ENCODE measurements at regions not wholly inside any gene's neighbourhood (a gene's known extent, or its start where the extent isn't known, plus 50 kb on each side); places are given as distances from the start of the nearest gene placed in this dataset.

DNA sequence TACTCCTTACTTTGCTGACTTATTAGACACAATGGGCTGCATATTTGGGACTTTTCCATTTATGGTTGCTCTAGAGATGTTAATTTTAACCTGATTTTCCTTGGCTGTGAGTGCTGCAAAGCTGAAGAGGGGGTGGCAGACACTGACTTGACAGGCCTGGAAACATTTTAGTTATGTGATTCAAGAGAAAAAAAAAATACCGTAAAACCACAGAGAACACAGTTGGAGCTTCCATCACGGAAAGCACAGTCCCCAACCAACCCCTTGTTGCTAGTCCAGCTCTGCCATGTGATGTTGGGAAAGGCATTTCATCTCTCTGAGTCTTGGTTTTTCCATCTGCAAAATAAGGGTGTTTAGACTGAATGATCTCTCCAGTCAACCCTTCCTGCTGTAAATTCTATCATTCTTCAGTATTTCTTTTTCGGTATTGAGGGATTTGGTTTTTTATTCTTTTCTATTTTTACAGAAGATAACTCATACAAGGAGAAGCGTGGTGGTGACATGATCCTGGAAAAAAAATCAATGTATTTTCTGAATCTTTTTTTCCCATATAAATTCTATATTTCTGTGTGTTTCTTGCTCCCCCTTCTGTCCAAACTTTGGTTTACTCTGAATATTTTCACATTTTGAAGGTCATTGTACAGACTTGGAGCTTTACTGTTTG lies 246.1 kb downstream of the REEP3 start:
- no peak overlapping the region for H2AFZ ChIP-seq (ENCODE audit: low read length)
- H4K8ac ChIP-seq (ENCODE audit: low read depth, low read length) = no peak overlapping the region
- no peak overlapping the region for H2BK12ac ChIP-seq (ENCODE audit: low read length)
- no peak overlapping the region for H2BK5ac ChIP-seq (ENCODE audit: low read length)
- no peak overlapping the region for H3K27ac ChIP-seq (replicated peaks; ENCODE audit: low read length)
- no peak overlapping the region for H3K23ac ChIP-seq (ENCODE audit: low read depth, low read length, poor library complexity)
- H3K79me1 ChIP-seq (ENCODE audit: low read depth, low read length) = no peaks in the 10 kb centered on the region
- no peak overlapping the region for H2BK15ac ChIP-seq (ENCODE audit: low read length)
- no peak overlapping the region for H3K4me3 ChIP-seq (ENCODE audit: low read length in 2 of 2)
- no peak overlapping the region for H4K91ac ChIP-seq (ENCODE audit: low read depth, low read length, poor library complexity)
- H3K9ac ChIP-seq (ENCODE audit: low read depth, low read length, poor library complexity) = no peak overlapping the region
- no peak overlapping the region for H3K4me2 ChIP-seq (ENCODE audit: insufficient read depth, low read length, poor library complexity, severe bottlenecking)
- no peak overlapping the region for H3K14ac ChIP-seq (ENCODE audit: low read length)
- H3K4me1 ChIP-seq (ENCODE audit: control insufficient read depth in 2 of 2, insufficient read depth in 1 of 2, low read depth in 1 of 2, low read length in 2 of 2) = peaks cover 0 to 2% of the 10 kb centered on the region in 2 donors
- H3K4ac ChIP-seq (ENCODE audit: low read length) = no peak overlapping the region
- no CpG with 5 or more reads among the region's 4 CpGs for WGBS, 2 donors (ENCODE audit: extremely low coverage in 2 of 2, insufficient read length in 2 of 2, insufficient replicate concordance in 1 of 2)
- H2BK120ac ChIP-seq (ENCODE audit: low read depth, low read length) = no peak overlapping the region
- no peaks in the 10 kb centered on the region for H3K27me3 ChIP-seq (ENCODE audit: control insufficient read depth in 3 of 3, insufficient read depth in 3 of 3, low read depth in 1 of 3, low read length in 3 of 3)
- no peak for DNase-seq (ENCODE audit: low spot score)
- H3K9me3 ChIP-seq (replicated peaks in 1 of 2; ENCODE audit: control insufficient read depth in 2 of 2, insufficient read depth in 1 of 2, low read depth in 1 of 2, low read length in 2 of 2) = no peaks in the 10 kb centered on the region
- H3K18ac ChIP-seq (ENCODE audit: low read length) = no peak overlapping the region
- H3K36me3 ChIP-seq (replicated peaks in 1 of 2; ENCODE audit: control insufficient read depth in 2 of 2, insufficient read depth in 2 of 2, low read length in 2 of 2) = no peaks in the 10 kb centered on the region
- no peak overlapping the region for H2AK5ac ChIP-seq (ENCODE audit: low read depth, low read length)

DNA sequence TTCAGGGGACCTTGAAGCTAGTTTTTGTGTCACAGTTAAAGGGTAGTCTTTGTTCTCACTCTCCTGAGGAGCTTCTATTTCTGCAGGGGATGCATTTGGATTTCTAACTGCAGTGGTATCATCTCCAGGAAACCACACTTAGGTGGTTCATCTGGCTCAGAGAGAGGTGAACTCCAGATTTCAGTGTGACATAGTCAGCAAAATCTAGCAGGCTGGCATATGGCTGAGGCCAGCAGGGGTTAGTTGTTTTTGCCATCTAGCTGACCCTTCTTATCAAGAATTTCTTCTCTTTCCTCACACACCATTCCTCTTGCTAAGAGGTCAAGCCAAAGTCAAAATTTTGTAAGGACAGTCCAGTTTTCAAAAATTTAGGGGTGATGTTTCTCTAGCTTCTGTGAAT lies 248.2 kb downstream of the REEP3 start:
- no peak overlapping the region for H2BK120ac ChIP-seq (ENCODE audit: low read depth, low read length)
- H3K27ac ChIP-seq (replicated peaks; ENCODE audit: low read length) = no peak overlapping the region
- no peak overlapping the region for H3K4me2 ChIP-seq (ENCODE audit: insufficient read depth, low read length, poor library complexity, severe bottlenecking)
- no peaks in the 10 kb centered on the region for H3K36me3 ChIP-seq (replicated peaks in 1 of 2; ENCODE audit: control insufficient read depth in 2 of 2, insufficient read depth in 2 of 2, low read length in 2 of 2)
- H3K4me1 ChIP-seq (ENCODE audit: control insufficient read depth in 2 of 2, insufficient read depth in 1 of 2, low read depth in 1 of 2, low read length in 2 of 2) = peaks cover 0 to 2% of the 10 kb centered on the region in 2 donors
- H2BK15ac ChIP-seq (ENCODE audit: low read length) = no peak overlapping the region
- no peak overlapping the region for H3K14ac ChIP-seq (ENCODE audit: low read length)
- DNase-seq (ENCODE audit: low spot score) = no peak
- H2AFZ ChIP-seq (ENCODE audit: low read length) = no peak overlapping the region
- no peak overlapping the region for H3K18ac ChIP-seq (ENCODE audit: low read length)
- H3K79me1 ChIP-seq (ENCODE audit: low read depth, low read length) = no peaks in the 10 kb centered on the region
- no peak overlapping the region for H4K8ac ChIP-seq (ENCODE audit: low read depth, low read length)
- no peak overlapping the region for H2BK12ac ChIP-seq (ENCODE audit: low read length)
- H2BK5ac ChIP-seq (ENCODE audit: low read length) = no peak overlapping the region
- H3K23ac ChIP-seq (ENCODE audit: low read depth, low read length, poor library complexity) = no peak overlapping the region
- H3K9me3 ChIP-seq (replicated peaks in 1 of 2; ENCODE audit: control insufficient read depth in 2 of 2, insufficient read depth in 1 of 2, low read depth in 1 of 2, low read length in 2 of 2) = no peaks in the 10 kb centered on the region
- no peak overlapping the region for H2AK5ac ChIP-seq (ENCODE audit: low read depth, low read length)
- no peak overlapping the region for H3K9ac ChIP-seq (ENCODE audit: low read depth, low read length, poor library complexity)
- no peaks in the 10 kb centered on the region for H3K27me3 ChIP-seq (ENCODE audit: control insufficient read depth in 3 of 3, insufficient read depth in 3 of 3, low read depth in 1 of 3, low read length in 3 of 3)
- no peak overlapping the region for H4K91ac ChIP-seq (ENCODE audit: low read depth, low read length, poor library complexity)
- H3K4ac ChIP-seq (ENCODE audit: low read length) = no peak overlapping the region
- H3K4me3 ChIP-seq (ENCODE audit: low read length in 2 of 2) = no peak overlapping the region

DNA sequence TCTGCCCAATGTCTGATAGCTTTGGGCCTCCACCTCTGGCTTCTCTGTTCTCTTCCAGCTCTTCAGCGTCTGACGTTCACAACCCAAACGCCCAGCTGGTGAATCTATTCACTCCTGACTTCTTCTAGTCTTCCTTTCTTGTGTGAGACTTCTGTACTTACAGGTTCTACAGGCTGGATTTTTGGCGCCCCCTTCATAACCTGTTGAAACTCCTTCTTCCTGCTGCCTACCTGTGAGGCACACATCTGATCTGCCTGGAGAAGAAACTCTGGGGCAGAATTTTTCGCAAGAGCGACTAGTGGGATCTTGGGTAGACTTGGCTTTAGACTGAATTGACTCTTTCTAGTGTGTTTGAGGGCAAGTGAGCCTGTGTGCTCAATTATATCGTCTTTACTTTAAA lies 249.3 kb downstream of the REEP3 start:
- H3K79me1 ChIP-seq (ENCODE audit: low read depth, low read length) = no peaks in the 10 kb centered on the region
- no peak overlapping the region for H3K4me2 ChIP-seq (ENCODE audit: insufficient read depth, low read length, poor library complexity, severe bottlenecking)
- no peaks in the 10 kb centered on the region for H3K27me3 ChIP-seq (ENCODE audit: control insufficient read depth in 3 of 3, insufficient read depth in 3 of 3, low read depth in 1 of 3, low read length in 3 of 3)
- no peak overlapping the region for H4K91ac ChIP-seq (ENCODE audit: low read depth, low read length, poor library complexity)
- no peak overlapping the region for H3K27ac ChIP-seq (replicated peaks; ENCODE audit: low read length)
- H2BK12ac ChIP-seq (ENCODE audit: low read length) = no peak overlapping the region
- no peak overlapping the region for H2AK5ac ChIP-seq (ENCODE audit: low read depth, low read length)
- no peak for DNase-seq (ENCODE audit: low spot score)
- peaks cover 0 to 2% of the 10 kb centered on the region in 2 donors for H3K4me1 ChIP-seq (ENCODE audit: control insufficient read depth in 2 of 2, insufficient read depth in 1 of 2, low read depth in 1 of 2, low read length in 2 of 2)
- no peak overlapping the region for H3K18ac ChIP-seq (ENCODE audit: low read length)
- H2AFZ ChIP-seq (ENCODE audit: low read length) = no peak overlapping the region
- no peak overlapping the region for H2BK5ac ChIP-seq (ENCODE audit: low read length)
- H3K9ac ChIP-seq (ENCODE audit: low read depth, low read length, poor library complexity) = no peak overlapping the region
- H4K8ac ChIP-seq (ENCODE audit: low read depth, low read length) = no peak overlapping the region
- no peaks in the 10 kb centered on the region for H3K9me3 ChIP-seq (replicated peaks in 1 of 2; ENCODE audit: control insufficient read depth in 2 of 2, insufficient read depth in 1 of 2, low read depth in 1 of 2, low read length in 2 of 2)
- no peak overlapping the region for H2BK15ac ChIP-seq (ENCODE audit: low read length)
- no peak overlapping the region for H3K4ac ChIP-seq (ENCODE audit: low read length)
- no peak overlapping the region for H3K23ac ChIP-seq (ENCODE audit: low read depth, low read length, poor library complexity)
- no CpG with 5 or more reads among the region's 7 CpGs for WGBS, 2 donors (ENCODE audit: extremely low coverage in 2 of 2, insufficient read length in 2 of 2, insufficient replicate concordance in 1 of 2)
- no peaks in the 10 kb centered on the region for H3K36me3 ChIP-seq (replicated peaks in 1 of 2; ENCODE audit: control insufficient read depth in 2 of 2, insufficient read depth in 2 of 2, low read length in 2 of 2)
- no peak overlapping the region for H3K4me3 ChIP-seq (ENCODE audit: low read length in 2 of 2)
- H2BK120ac ChIP-seq (ENCODE audit: low read depth, low read length) = no peak overlapping the region
- H3K14ac ChIP-seq (ENCODE audit: low read length) = no peak overlapping the region

DNA sequence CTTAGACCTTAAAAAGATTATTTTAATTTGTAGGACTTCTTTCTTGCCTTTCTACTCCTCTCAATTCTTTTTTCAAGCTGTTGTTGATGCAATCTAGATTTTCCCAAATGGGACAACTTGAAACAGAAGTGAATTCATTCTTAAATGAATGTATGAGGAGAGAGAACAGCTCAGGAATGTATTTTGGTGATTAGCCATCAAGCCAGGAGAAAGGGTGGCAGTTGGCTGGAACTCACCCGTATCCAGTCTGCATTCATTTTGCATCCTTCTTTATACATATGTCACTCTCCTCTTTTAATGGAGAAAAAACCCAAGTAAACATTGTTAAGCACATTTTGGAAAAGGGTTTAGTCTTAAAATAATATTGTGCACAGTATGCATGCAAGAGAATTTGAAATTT lies 251.3 kb downstream of the REEP3 start:
- H2AK5ac ChIP-seq (ENCODE audit: low read depth, low read length) = no peak overlapping the region
- H2BK12ac ChIP-seq (ENCODE audit: low read length) = no peak overlapping the region
- no peak overlapping the region for H3K4ac ChIP-seq (ENCODE audit: low read length)
- no peak overlapping the region for H4K91ac ChIP-seq (ENCODE audit: low read depth, low read length, poor library complexity)
- H3K14ac ChIP-seq (ENCODE audit: low read length) = no peak overlapping the region
- no peak overlapping the region for H3K4me3 ChIP-seq (ENCODE audit: low read length in 2 of 2)
- H3K79me1 ChIP-seq (ENCODE audit: low read depth, low read length) = no peaks in the 10 kb centered on the region
- no peak overlapping the region for H2BK15ac ChIP-seq (ENCODE audit: low read length)
- no peaks in the 10 kb centered on the region for H3K27me3 ChIP-seq (ENCODE audit: control insufficient read depth in 3 of 3, insufficient read depth in 3 of 3, low read depth in 1 of 3, low read length in 3 of 3)
- no peak overlapping the region for H3K27ac ChIP-seq (replicated peaks; ENCODE audit: low read length)
- H3K9ac ChIP-seq (ENCODE audit: low read depth, low read length, poor library complexity) = no peak overlapping the region
- H2AFZ ChIP-seq (ENCODE audit: low read length) = no peak overlapping the region
- no peak overlapping the region for H2BK5ac ChIP-seq (ENCODE audit: low read length)
- H2BK120ac ChIP-seq (ENCODE audit: low read depth, low read length) = no peak overlapping the region
- no peak overlapping the region for H3K23ac ChIP-seq (ENCODE audit: low read depth, low read length, poor library complexity)
- no CpG with 5 or more reads among the region's 1 CpG for WGBS, 2 donors (ENCODE audit: extremely low coverage in 2 of 2, insufficient read length in 2 of 2, insufficient replicate concordance in 1 of 2)
- no peak for DNase-seq (ENCODE audit: low spot score)
- no peaks in the 10 kb centered on the region for H3K9me3 ChIP-seq (replicated peaks in 1 of 2; ENCODE audit: control insufficient read depth in 2 of 2, insufficient read depth in 1 of 2, low read depth in 1 of 2, low read length in 2 of 2)
- H3K36me3 ChIP-seq (replicated peaks in 1 of 2; ENCODE audit: control insufficient read depth in 2 of 2, insufficient read depth in 2 of 2, low read length in 2 of 2) = no peaks in the 10 kb centered on the region
- H3K4me1 ChIP-seq (ENCODE audit: control insufficient read depth in 2 of 2, insufficient read depth in 1 of 2, low read depth in 1 of 2, low read length in 2 of 2) = no peaks in the 10 kb centered on the region
- no peak overlapping the region for H3K4me2 ChIP-seq (ENCODE audit: insufficient read depth, low read length, poor library complexity, severe bottlenecking)
- H4K8ac ChIP-seq (ENCODE audit: low read depth, low read length) = no peak overlapping the region
- H3K18ac ChIP-seq (ENCODE audit: low read length) = no peak overlapping the region

Data from neuronal stem cell (in vitro differentiated cells).